GM10266 (cell line): ENCODE measurements at regions not wholly inside any gene's neighbourhood (a gene's known extent, or its start where the extent isn't known, plus 50 kb on each side); places are given as distances from the start of the nearest gene placed in this dataset.
"Not testable (repeated sequence)": the region's sequence is repeated elsewhere in the genome, so short reads cannot be mapped to it uniquely, and the experiment has no call there.

Experiments
- DNase-seq: peaks from one replicate; pipeline ENCODE4 v3.0.0; 2012; ENCODE audit errors: extremely low spot score
- TF ChIP-seq, protein P1 (sequence below): IDR thresholded peaks from 2 replicates; pipeline ENCODE4 v1.5.1; 2012; ENCODE audit warnings: mild to moderate bottlenecking, low read depth; ENCODE audit not compliant: control insufficient read depth, insufficient read depth; ENCODE audit errors: missing control alignments

DNA sequence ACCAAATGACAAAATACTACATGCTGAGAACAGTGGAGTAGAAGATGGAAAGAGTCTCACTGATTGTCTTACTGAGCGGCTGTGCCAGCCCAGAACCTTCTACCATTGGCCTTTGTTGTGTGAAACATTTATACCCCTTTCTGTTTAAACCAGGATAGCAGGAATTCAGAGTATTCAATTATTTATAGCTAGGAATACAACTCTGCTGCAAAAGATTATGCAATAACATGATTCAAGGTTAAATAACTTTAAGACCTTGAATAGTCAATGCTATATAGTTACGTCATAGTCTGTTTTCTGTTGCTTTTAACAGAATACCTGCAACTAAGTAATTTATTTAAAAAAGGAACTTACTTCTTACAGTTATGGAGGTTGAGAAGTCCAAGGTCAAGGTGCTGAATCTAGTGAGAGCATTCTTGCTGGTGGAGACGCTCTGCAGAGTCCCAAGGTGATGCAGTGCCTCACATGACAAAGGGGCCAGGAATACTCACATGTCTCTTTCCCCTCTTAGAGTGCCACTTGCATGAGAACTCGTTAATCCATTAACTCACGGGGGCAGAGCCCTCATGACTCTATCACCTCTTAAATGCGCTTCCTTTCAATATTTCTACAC, 371.8 kb downstream of the MDFIC start:
- no peak for DNase-seq
- TF ChIP-seq, protein P1, sequence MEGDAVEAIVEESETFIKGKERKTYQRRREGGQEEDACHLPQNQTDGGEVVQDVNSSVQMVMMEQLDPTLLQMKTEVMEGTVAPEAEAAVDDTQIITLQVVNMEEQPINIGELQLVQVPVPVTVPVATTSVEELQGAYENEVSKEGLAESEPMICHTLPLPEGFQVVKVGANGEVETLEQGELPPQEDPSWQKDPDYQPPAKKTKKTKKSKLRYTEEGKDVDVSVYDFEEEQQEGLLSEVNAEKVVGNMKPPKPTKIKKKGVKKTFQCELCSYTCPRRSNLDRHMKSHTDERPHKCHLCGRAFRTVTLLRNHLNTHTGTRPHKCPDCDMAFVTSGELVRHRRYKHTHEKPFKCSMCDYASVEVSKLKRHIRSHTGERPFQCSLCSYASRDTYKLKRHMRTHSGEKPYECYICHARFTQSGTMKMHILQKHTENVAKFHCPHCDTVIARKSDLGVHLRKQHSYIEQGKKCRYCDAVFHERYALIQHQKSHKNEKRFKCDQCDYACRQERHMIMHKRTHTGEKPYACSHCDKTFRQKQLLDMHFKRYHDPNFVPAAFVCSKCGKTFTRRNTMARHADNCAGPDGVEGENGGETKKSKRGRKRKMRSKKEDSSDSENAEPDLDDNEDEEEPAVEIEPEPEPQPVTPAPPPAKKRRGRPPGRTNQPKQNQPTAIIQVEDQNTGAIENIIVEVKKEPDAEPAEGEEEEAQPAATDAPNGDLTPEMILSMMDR: no peak

- TF ChIP-seq, protein P1: no peak
Measured at GRCh38 chr7:115292381-115292780, 370.5 kb downstream of the MDFIC start.

DNA sequence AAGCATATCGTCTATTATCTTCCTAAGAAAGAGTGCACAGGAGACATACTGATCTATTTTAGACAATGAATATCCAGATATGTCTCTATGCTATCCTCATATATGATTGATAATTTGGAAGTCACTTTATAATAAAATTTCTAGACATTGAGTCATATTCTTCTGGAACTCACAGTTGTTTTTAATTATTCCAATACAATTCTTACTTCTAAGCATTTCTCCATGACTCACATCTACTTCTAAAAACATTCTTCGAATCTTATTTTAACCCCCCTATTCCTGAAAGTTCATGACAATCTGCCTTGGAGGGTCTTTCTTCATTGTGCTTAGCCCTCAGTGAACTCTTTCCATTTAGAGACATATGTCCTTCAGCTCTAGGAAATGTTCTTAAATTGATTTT, 368.1 kb downstream of the MDFIC start:
- DNase-seq: no peak
- TF ChIP-seq, protein P1: no peak

More at GRCh38 chr7:115292381-115292780, 370.5 kb downstream of the MDFIC start:
- DNase-seq: no peak

DNA sequence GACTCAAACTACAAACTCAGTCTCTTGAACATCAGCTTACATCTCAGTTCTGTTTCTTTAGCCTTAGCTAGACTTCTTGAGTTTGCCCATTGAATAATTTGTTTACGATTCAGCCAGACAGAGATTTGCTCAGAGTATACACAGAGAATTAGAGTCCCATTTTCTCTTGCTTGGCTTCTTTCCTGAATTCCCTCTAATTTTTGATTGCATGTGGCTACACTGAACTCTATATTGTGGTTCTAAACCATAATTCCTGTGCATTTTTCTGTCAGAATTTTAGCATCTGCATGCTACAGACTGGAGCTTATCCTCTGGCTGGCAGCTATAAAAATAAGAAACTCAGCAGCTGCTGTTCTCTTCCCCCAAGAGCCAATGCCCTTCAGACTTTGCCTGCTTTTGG, 354.9 kb downstream of the MDFIC start:
- TF ChIP-seq, protein P1: no peak
- DNase-seq: no peak

GRCh38 chr7:115273855-115274254, 352.0 kb downstream of the MDFIC start:
- DNase-seq: not testable (repeated sequence)

GRCh38 chr7:115273139-115273772, 351.4 kb downstream of the MDFIC start:
- TF ChIP-seq, protein P1: no peak
- no peak for DNase-seq

GRCh38 chr7:115271332-115272235, 349.7 kb downstream of the MDFIC start:
- no peak for DNase-seq

More at GRCh38 chr7:115271332-115272235, 349.7 kb downstream of the MDFIC start:
- TF ChIP-seq, protein P1: no peak
